ENCODE measurements at regions not wholly inside any gene's neighbourhood (a gene's known extent, or its start where the extent isn't known, plus 50 kb on each side); places are given as distances from the start of the nearest gene placed in this dataset.

DNA sequence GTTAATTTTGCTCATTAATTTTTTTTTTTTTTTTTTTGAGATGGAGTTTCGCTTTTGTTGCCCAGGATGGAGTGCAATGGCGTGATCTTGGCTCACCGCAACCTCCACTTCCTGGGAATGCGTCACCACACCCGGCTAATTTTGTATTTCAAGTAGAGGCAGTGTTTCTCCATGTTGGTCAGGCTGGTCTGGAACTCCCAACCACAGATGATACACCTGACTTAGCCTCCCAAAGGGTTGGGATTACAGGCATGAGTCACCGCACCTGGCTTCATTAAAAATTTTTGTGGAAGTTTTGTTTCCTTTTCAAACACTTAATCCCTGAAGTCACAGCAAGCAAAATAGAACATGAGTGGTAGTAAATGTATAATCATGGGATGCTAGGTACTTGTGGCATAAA, 857.2 kb upstream of the PHF14 start:
- POLR2A ChIA-PET, result no interaction called here
- H3K9me3 ChIP-seq (ENCODE audit: control insufficient read depth, insufficient read depth, low read length), result peaks cover 10% of the 10 kb centered on the region
- no peaks in the 10 kb centered on the region for H3K27me3 ChIP-seq (ENCODE audit: control insufficient read depth, insufficient read depth, low read length)
- no peak overlapping the region for H3K27ac ChIP-seq (ENCODE audit: low read depth, low read length)
- TF ChIP-seq, protein P1, sequence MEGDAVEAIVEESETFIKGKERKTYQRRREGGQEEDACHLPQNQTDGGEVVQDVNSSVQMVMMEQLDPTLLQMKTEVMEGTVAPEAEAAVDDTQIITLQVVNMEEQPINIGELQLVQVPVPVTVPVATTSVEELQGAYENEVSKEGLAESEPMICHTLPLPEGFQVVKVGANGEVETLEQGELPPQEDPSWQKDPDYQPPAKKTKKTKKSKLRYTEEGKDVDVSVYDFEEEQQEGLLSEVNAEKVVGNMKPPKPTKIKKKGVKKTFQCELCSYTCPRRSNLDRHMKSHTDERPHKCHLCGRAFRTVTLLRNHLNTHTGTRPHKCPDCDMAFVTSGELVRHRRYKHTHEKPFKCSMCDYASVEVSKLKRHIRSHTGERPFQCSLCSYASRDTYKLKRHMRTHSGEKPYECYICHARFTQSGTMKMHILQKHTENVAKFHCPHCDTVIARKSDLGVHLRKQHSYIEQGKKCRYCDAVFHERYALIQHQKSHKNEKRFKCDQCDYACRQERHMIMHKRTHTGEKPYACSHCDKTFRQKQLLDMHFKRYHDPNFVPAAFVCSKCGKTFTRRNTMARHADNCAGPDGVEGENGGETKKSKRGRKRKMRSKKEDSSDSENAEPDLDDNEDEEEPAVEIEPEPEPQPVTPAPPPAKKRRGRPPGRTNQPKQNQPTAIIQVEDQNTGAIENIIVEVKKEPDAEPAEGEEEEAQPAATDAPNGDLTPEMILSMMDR (IDR thresholded peaks at IDR 0.05; ENCODE audit: low read depth, low read length), result no peak
- CTCF ChIA-PET, result no interaction called here
- DNase-seq (ENCODE audit: low read depth, low spot score), result no peak
- no peak overlapping the region for H3K4me3 ChIP-seq (ENCODE audit: low read depth, low read length)

DNA sequence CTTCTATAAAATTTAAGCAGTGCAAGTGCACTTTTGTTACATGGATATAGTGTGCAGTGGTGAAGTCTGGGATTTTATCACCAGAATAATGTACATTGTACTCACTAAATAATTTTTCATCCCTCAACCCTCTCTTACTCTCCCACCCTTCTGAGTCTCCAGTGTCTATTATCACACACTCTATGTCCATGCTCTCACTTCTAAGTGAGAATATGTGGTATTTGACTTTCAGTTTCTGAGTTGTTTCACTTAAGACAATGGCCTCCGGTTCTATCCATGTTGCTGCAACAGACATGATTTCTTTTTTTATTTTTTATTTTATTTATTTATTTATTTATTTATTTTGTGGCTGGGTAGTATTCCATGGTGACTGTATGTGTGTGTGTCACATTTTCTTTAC, 855.9 kb upstream of the PHF14 start:
- Histone ChIP-seq H3K27me3 (ENCODE audit: control insufficient read depth, insufficient read depth, low read length) (no peaks in the 10 kb centered on the region), H3K27ac (ENCODE audit: low read depth, low read length) (no peak overlapping the region), H3K9me3 (ENCODE audit: control insufficient read depth, insufficient read depth, low read length) (peaks cover 13% of the 10 kb centered on the region), H3K4me3 (ENCODE audit: low read depth, low read length) (no peak overlapping the region)
- POLR2A ChIA-PET, result no interaction called here
- TF ChIP-seq, protein P1 (IDR thresholded peaks at IDR 0.05; ENCODE audit: low read depth, low read length), result no peak
- CTCF ChIA-PET, result no interaction called here
- no peak for DNase-seq (ENCODE audit: low read depth, low spot score)

DNA sequence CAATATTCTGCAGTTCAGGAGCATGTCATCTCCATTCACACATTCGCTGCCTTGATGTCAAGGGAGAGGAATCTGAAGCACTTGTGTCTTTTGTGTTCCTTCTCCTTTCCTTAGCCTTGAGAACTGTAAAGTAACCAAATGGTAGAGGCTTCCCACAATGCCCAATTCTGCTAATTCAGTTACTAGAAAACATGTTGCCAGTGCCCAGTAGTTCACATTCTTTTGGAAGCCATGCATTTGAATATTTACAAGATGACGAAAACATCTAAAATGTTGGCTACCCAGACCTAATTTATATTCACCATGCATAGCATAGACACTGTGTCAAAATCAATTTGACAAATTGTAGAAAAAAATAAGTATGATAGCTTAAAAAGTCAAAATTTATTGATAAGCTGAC, 852.7 kb upstream of the PHF14 start:
- Histone ChIP-seq H3K9me3 (ENCODE audit: control insufficient read depth, insufficient read depth, low read length) (peaks cover 15% of the 10 kb centered on the region), H3K27ac (ENCODE audit: low read depth, low read length) (no peak overlapping the region), H3K27me3 (ENCODE audit: control insufficient read depth, insufficient read depth, low read length) (no peaks in the 10 kb centered on the region), H3K4me3 (ENCODE audit: low read depth, low read length) (no peak overlapping the region)
- no peak for DNase-seq (ENCODE audit: low read depth, low spot score)
- CTCF ChIA-PET, result no interaction called here
- TF ChIP-seq, protein P1 (IDR thresholded peaks at IDR 0.05; ENCODE audit: low read depth, low read length), result no peak
- POLR2A ChIA-PET, result no interaction called here

DNA sequence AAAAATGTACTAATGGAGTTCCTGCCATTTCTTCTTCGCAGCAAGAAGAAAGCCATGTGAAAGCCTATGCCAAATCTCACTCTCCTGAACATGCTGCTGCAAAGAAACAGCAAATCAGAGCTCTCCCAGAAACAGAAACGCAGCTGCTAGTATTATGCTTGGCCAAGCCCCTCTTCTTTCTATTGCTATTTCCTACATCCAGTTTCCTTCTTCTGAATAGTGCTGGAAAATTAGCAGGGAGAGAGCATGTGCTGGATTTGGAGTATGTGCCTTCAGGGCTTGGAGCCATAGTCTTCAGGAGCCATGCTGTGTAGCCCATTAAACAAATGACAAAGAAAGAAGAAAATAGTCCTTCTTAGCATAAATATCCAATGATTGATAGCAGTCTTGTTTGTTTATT, 852.0 kb upstream of the PHF14 start:
- TF ChIP-seq, protein P1 (IDR thresholded peaks at IDR 0.05; ENCODE audit: low read depth, low read length), result no peak
- peaks cover 15% of the 10 kb centered on the region for H3K9me3 ChIP-seq (ENCODE audit: control insufficient read depth, insufficient read depth, low read length)
- H3K27me3 ChIP-seq (ENCODE audit: control insufficient read depth, insufficient read depth, low read length), result no peaks in the 10 kb centered on the region
- no peak overlapping the region for H3K27ac ChIP-seq (ENCODE audit: low read depth, low read length)
- DNase-seq (ENCODE audit: low read depth, low spot score), result no peak
- H3K4me3 ChIP-seq (ENCODE audit: low read depth, low read length), result no peak overlapping the region
- POLR2A ChIA-PET, result no interaction called here
- CTCF ChIA-PET, result no interaction called here

DNA sequence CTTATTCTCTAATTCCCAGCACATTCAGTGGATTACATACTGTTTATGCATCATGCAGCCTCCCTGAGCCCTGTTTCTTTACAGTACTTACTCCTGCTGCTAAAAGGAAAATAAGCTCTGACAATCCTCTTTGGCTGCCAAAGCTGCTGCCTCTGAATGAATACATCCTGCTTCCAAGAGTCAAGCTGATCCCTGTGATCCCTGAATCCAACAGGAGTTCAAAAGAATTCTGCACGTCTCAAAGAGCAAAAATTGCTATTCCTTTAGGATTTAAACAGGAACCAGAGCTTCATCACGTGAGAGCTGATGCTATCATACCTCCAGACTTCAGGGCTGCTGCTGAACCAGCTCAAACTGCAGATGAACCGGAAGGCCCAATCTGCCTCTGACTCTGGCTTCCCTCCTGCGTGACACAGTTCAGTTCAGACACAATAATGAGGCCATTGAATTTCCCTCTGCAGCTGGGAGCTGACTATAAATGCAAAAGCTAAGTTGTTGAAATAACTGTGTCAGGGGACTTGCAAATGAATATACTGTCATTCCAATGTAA, 851.0 kb upstream of the PHF14 start:
- TF ChIP-seq, protein P1 (IDR thresholded peaks at IDR 0.05; ENCODE audit: low read depth, low read length), result no peak
- CTCF ChIA-PET, result no interaction called here
- Histone ChIP-seq H3K27me3 (ENCODE audit: control insufficient read depth, insufficient read depth, low read length) (no peaks in the 10 kb centered on the region), H3K4me3 (ENCODE audit: low read depth, low read length) (no peak overlapping the region), H3K27ac (ENCODE audit: low read depth, low read length) (no peak overlapping the region), H3K9me3 (ENCODE audit: control insufficient read depth, insufficient read depth, low read length) (peaks cover 10% of the 10 kb centered on the region; the same call in 1 of the 2 replicates)
- no peak for DNase-seq (ENCODE audit: low read depth, low spot score)
- POLR2A ChIA-PET, result no interaction called here

Measured in AG04450 (cell line).